DMS 273 (cell line): ENCODE measurements at regions not wholly inside any gene's neighbourhood (a gene's known extent, or its start where the extent isn't known, plus 50 kb on each side); places are given as distances from the start of the nearest gene placed in this dataset.
"Not testable (repeated sequence)": the region's sequence is repeated elsewhere in the genome, so short reads cannot be mapped to it uniquely, and the experiment has no call there.

Source experiments
- DNase-seq: peaks from one replicate; lab custom pipeline; 2025; ENCODE audit not compliant: unreplicated experiment; lab: John Stamatoyannopoulos, UW

- DNase-seq, result not testable (repeated sequence)
Observed at GRCh38 chr1:168457296-168457695, 86.5 kb downstream of the XCL2 start.

- no peak for DNase-seq
Observed at GRCh38 chr1:168455764-168456163, 88.0 kb downstream of the XCL2 start.

GRCh38 chr1:168454211-168454815 lies 89.5 kb downstream of the XCL2 start:
- DNase-seq, result no peak

- no peak for DNase-seq
Observed at GRCh38 chr1:168453056-168453455, 90.7 kb downstream of the XCL2 start.

- DNase-seq, result no peak
Observed at GRCh38 chr1:168452329-168452728, 91.5 kb downstream of the XCL2 start.

- DNase-seq, result no peak
Observed at GRCh38 chr1:168447871-168448270, 95.9 kb downstream of the XCL2 start.

- no peak for DNase-seq
Observed at GRCh38 chr1:168446081-168446480, 97.7 kb downstream of the XCL2 start.

- DNase-seq, result no peak
Observed at GRCh38 chr1:168443899-168444298, 99.9 kb downstream of the XCL2 start.

- DNase-seq, result no peak
Observed at GRCh38 chr1:168443356-168443755, 100.4 kb downstream of the XCL2 start.

GRCh38 chr1:168442931-168443330 lies 100.9 kb downstream of the XCL2 start:
- DNase-seq, result no peak

GRCh38 chr1:168441745-168442144 lies 102.1 kb downstream of the XCL2 start:
- DNase-seq, result no peak

- peak; percentile 93 for DNase-seq
Observed at GRCh38 chr1:168439456-168440375, 104.1 kb downstream of the XCL2 start.

GRCh38 chr1:168438626-168439025 lies 105.2 kb downstream of the XCL2 start:
- DNase-seq, result no peak

- DNase-seq, result no peak
Observed at GRCh38 chr1:168437821-168438220, 106.0 kb downstream of the XCL2 start.

- DNase-seq, result no peak
Observed at GRCh38 chr1:168435439-168435838, 108.4 kb downstream of the XCL2 start.

GRCh38 chr1:168433238-168433637 lies 110.6 kb downstream of the XCL2 start:
- no peak for DNase-seq

- DNase-seq, result no peak
Observed at GRCh38 chr1:168431882-168432281, 111.9 kb downstream of the XCL2 start.

GRCh38 chr1:168430321-168430720 lies 113.5 kb downstream of the XCL2 start:
- no peak for DNase-seq

- DNase-seq, result no peak
Observed at GRCh38 chr1:168428063-168428731, 115.6 kb downstream of the XCL2 start.

- no peak for DNase-seq
Observed at GRCh38 chr1:168427051-168427450, 116.7 kb downstream of the XCL2 start.

- DNase-seq, result no peak
Observed at GRCh38 chr1:168424281-168424680, 119.5 kb downstream of the XCL2 start.
